ENCODE measurements at regions not wholly inside any gene's neighbourhood (a gene's known extent, or its start where the extent isn't known, plus 50 kb on each side); places are given as distances from the start of the nearest gene placed in this dataset.

DNA sequence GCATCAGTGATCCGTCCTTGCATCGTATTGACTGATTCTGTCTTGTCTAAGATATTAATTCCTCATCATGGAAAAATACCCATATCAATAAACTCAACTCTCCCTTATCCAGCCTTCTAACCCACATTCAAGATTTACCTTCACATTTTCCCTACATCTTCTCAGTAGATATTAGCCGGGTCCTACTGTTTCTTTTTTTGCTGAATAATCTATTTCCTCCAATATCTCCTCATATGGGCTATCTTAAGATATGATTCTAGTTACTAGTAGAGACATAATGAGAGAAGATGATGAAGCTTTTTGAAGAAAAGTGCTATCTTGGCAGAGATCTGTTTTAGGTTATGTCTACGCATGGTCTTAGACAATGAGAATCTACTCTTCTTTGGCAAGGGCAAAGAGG is 785.8 kb downstream of the BRINP1 start:
- DNase-seq (ENCODE audit: low spot score): no peak

DNA sequence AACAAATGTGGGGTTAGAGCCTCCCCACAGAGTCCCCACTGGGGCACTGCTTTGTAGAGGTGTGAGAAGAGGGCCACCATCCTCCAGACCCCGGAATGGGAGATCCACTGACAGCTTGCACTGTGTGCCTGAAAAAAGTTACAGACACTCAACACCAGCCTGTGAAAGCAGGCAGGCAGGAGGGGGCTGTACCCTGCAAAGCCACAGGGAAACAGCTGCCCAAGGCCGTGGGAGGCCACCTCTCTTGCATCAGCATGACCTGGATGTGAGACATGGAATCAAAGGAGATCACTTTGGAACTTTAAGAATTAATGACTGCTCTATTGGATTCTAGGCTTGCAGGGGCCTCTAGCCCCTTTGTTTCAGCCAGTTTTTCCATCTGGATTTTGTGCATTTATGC is 782.3 kb downstream of the BRINP1 start:
- no peak for DNase-seq (ENCODE audit: low spot score)

DNA sequence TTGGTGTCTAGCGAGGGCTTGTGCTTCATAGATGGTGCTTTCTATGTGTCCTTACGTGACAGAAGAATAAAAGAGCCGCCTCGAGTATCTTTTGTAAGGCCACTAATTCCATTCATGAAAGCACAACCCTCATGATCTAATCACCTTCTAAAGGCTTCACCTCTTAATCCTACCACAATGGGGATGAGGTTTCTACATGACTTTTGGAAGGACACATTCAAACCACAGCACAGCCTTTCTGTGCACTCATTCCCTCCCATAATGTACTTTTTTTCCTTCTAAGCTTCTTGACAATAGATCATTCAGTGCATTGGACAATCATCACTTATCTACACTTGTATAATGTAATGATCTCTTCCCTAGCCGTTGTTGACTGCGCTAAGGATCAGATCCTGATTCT is 774.8 kb downstream of the BRINP1 start:
- no peak for DNase-seq (ENCODE audit: low spot score)

DNA sequence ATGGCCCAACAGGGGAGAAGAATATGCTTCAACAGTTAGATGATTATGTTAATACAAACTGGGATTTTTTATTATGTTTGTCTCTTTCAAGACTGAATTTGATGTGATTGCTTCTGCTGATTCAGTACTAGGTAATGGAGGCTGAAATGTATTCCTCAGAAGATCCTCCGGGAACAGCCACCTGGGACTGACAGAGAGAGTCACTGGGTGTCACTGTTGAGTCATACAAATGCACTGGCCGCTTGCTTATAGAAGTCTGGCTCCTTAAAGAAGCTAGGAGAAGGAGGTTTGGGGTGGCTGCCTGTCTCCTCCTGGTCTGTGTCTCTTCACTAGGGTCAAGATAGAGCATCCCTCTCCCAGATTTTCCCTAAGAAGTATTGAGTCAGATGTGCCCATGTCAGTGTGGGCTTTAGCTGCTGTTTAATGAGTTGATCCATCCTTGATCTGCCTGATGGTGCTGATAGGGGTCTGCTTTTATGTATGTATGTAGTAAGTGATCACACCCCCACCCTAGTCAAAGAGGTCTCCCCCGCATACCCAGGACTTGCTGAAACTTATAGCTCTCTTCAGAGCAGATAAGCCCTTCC is 773.4 kb downstream of the BRINP1 start:
- DNase-seq (ENCODE audit: low spot score): peak; percentile 70

DNA sequence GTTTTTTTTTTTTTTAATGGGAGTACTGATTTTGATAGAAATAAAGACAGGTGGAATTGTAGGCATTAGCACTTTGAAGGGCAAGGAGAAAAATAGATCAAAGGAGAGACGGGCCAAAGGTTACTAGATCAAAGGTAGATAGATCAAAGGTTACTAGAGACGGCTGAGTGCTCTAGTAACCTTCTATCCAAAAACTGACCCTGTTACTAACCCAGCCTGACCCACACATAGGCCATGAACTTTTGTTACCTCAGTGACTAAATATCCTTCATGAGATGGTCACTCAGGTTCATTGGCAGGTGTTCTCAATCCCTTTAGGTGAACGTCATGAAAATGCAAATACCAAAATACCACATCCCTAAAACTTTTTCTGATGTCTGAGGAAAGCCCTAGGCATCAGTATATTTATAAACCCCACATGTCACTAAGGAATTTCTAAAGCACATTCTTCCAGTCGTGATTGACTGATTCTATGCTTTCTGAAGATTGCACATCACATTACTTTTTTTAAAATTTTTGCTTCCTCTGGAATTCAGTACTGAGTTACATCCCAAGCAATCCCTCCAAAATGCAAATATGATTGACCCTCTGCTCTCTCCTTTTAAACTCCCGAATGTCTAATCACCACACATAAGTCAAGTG is 772.7 kb downstream of the BRINP1 start:
- DNase-seq (ENCODE audit: low spot score): no peak

DNA sequence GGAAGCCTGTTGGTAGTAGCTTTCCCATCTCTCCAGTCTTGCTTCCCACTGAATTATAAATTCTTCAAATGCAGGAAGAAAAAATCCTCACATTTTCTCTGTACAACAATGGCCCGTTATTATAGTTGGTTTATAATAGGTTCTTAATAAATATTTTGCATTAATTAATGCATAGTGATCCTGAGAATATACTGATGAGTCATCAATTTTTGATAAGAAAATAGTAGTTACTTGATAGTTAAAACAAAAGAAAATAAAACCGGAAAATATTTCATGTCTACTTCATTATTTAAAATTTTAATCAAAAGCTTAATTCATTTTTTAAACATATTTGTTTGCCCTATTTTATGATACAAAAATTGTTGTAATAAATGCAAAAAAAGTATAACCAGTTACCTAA is 762.6 kb downstream of the BRINP1 start:
- DNase-seq (ENCODE audit: low spot score): no peak

DNA sequence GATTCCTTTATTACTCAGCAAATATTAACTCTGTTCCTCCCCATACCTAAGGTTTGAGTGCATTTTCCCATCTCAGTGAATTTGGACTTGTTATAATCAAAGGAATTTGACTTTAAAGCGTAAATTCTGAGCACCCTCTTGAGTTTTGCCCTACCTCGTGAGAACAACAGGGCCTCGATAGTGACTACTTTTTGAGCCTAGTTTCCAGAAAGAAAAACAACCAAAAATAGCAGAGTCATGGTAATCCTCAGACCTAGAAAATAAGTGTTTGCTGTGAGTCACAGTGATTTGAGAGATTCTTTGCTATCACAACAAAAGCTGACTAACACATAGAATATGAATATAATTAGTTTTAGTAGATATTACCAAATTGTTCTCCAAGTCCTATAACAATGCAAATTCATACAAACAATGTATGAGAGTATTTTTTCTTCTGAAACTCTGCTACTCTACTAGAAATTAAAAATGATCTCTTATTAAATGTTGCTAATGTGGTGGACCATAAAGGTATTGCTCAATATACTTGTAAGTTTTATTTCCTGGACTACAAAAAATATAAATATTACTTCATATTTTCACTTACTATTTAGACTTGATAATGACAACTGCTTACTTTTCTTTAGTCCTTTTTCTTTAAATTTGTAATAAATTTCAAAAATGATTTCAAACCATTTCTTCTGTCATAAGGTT is 759.7 kb downstream of the BRINP1 start:
- DNase-seq (ENCODE audit: low spot score): peak; percentile 75

DNA sequence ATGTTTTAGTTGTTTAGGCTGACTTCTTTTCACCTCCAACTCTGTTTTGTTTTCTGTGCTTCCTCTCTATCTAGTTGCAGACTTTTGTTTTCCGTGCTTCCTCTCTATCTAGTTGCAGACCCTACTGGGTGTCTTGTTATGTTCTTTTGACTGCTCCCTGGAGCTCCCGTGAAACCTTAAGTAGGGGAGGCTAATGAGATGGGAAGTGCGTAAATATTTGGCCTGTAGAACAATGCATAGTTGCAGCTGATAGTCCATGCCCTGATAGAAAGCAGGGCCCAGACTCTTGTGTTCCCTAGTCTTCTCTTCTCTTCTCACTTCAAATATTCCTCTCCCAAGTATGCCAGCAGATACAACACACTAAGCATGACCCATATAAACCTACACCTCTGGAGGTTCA is 757.0 kb downstream of the BRINP1 start:
- no peak for DNase-seq (ENCODE audit: low spot score)

DNA sequence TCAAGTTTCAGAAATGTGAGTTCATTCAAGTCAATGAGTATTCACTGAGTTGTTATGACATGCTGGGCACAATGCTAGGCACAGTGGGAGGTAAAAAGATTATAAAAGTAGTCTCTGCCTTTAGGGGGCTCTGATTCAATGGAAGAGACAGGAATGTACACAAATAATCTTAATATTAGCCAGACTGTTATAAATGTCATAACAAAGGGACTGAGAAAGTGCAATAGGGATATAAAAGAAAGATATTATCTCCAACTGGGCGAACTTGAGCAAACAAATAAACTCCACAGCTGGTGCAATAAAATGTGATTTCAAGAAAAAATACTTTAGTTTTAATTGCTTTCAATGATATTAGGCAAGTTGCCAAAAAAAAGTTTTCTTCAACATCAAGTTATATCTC is 755.2 kb downstream of the BRINP1 start:
- no peak for DNase-seq (ENCODE audit: low spot score)

DNA sequence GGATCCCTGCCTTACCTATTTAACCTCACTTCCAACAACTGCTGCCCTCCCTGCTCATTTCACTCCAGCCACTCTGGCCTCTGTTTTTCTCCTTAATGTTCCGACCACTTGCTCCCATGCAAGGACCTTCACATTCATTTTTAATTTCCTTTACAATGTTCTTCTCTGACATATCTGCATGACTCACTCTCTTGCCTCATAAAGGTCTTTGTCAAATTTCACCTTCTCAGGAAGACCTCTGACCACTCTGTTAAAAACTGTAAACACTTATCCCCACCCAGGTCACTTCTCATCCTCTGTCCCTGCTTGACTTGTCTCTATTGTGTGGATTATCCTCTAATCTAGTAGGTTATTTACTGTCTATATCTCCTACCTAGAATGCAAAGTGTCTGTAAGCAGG is 751.2 kb downstream of the BRINP1 start:
- no peak for DNase-seq (ENCODE audit: low spot score)

DNA sequence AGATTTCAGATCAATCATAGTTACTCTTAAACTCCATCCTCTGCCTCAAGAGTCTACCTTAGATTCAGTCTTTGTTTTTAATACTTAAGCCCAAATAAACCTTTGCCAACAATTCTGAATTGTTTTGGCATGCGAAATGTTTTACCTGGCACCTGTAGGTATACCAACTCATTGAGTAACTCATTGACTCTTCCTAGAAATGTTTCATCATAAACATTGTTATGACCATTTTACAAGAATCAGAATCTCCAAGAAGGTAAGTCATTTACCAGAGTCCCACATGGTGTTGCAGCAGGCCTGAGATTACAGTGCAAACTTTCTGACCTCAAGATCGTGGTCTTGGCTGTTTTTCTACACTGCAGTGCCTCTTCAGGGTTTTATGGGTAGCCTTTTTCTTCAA is 750.4 kb downstream of the BRINP1 start:
- DNase-seq (ENCODE audit: low spot score): no peak

DNA sequence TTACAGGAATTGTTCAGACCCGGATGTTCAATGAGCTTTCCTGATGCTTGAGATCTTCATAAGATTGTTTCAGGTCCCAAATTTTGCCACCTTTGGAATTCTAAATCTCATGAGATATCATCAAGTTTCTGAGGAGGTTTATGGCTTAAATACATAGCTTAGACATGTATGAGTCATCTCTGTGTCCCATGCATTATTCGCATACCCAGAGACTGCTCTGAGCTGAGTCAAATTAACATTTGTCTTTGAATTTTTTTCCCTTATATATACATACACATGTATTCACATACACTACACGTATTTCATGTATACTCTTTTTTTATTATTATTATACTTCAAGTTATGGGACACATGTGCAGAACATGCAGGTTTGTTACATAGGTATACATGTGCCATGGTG is 744.6 kb downstream of the BRINP1 start:
- no peak for DNase-seq (ENCODE audit: low spot score)

DNA sequence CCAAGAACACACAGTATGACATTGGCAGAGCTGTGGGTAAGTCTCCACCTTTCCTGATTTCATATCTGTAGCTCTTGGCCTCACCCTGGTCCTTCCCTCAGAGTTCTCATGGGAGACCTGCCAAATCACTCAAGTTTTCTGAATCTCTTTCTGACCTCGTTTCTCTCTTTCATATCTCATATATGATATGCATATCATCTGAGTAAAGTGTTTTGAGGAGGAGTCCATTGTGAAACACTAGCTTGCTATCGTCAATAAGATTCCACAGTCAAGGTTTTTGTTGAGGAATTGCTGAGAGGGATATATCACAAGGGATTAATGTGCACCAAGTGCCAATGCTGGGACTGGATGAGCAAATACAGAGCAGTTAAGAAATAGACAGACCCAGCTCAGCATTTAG is 739.2 kb downstream of the BRINP1 start:
- DNase-seq (ENCODE audit: low spot score): no peak

DNA sequence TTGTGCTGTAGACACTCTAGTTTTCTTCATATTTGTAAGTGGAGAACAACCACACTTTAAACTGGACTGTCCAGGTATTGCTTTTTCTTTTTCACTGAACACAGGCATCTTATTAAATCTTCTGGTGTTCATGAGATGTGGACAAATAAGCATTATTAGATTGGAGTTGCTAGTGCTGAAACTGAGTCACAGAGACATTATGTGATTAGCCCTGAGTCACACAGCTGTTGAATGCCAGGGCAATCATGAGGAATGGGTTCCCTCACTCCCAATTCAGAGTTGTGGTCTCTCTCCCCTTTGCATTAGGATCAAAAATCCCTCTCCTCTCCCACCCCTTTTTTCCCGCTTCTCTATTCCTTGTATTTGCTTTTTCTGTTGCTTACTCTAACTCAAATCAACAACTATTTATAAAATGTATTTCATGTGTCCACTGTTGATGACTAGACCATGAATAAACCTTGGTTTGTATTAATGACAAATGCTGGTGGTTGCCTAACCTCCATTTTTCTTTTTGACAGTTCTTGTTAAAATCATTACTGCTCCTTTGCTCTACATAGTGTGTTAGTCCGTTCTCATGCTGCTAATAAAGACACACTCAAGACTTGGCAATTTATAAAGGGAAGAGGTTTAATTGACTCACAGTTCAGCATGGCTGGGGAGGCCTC is 738.2 kb downstream of the BRINP1 start:
- DNase-seq (ENCODE audit: low spot score): no peak

DNA sequence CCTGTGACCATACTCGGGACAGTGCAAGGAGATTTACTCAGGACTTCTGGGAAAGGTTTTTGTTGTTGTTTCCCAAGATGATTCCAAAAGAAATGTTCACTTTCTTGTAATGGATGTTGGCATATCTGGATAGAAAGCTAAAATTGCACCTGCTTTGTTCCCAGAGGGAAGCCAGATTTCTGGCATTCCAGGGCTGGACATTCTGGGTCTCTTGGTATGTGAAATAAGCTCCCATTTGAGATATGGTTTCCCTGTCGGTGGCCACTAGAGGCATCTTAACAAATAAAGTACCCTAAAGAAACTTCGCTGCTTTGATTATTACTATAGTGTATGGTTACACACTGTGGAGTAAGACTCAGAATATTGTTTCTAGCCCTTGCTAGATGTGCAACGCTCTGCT is 737.3 kb downstream of the BRINP1 start:
- DNase-seq (ENCODE audit: low spot score): no peak

DNA sequence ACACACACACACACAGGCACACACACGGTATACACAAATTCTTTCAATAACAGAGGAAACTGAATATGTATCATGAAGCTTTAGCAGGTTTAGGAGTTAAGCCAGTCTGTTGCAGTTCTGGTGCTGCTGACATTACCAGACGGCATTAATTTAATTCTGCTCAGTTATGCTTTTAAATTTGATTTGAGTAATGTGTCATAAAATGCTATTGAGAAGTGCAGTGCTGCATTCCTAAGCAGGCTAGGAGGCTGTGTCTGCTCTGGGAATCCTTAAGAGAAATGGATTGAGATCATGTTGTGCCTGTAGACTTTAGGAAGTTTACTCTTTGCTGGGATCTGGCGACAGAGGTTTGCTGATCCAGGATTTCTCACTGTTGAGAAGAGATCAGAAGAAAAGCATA is 733.8 kb downstream of the BRINP1 start:
- DNase-seq (ENCODE audit: low spot score): no peak

DNA sequence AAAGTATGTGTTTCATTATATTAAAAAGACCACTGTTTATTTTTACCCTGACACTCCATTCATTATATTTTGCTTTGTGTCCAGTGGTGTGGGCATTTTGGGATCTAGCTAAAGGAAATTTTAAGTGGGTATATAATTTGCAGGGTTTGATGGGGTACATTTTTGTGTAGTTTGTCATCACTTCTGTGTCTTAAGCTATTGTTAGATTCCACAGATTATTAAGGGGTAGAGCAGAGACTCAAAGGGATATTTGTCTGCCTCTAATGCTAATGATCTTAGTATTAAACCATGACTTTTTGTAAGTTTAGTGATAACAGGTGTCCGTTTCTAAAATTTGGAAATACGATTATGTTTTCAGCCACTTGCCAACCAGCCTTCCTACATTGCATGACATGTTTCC is 731.6 kb downstream of the BRINP1 start:
- DNase-seq (ENCODE audit: low spot score): no peak

DNA sequence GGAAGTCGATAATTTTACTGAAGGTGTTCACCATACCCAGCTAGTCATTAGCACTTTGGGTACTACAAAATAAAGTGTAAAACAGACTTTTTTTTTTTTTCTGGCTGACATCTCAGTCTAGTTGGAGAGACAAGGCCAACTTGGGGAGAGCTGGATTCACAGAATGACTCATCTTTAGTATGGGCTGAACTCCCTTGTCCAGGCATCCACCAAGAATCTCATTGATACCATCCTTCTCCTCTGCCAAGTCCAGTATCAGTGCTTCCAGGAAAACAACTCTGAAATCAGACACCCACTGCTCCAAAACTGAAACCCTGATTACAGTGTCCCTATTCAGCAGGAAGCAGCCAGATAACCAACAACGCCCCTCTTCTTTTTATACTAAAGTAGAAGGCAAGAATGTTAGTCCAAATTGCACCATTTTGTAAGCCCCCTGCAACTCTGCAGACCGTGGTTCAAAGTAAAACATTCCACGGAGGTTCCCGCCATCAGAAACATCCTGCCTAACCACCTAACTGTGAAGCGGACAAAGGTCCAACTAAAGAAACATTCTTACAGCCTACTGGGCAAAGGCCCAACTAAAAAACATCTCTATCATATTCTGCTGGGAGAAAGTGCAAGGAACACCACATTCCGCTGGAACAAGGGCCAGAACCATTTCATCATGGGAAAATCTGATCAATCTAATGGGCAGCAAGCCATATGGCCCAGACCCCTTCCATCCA is 728.2 kb downstream of the BRINP1 start:
- DNase-seq (ENCODE audit: low spot score): peak; percentile 35

DNA sequence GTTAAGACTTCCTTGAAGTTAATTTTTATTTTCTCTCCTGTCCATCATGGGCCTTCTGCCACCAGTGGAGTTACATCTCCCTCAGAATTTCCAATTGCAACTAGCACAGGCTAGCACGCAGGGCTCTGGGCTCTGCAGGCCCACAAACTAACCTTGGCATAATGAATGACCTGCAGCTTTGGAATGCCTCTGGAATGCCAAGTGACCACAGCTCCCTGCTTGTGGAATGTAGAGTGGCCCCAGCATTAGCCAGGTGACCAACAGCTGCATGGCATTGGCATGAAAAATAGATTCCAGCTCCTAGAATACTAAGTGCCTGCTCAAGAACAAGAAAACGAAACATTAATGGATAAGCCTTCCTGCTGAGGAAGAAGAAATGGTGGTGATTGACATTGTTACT is 726.1 kb downstream of the BRINP1 start:
- peak; percentile 48 for DNase-seq (ENCODE audit: low spot score)

DNA sequence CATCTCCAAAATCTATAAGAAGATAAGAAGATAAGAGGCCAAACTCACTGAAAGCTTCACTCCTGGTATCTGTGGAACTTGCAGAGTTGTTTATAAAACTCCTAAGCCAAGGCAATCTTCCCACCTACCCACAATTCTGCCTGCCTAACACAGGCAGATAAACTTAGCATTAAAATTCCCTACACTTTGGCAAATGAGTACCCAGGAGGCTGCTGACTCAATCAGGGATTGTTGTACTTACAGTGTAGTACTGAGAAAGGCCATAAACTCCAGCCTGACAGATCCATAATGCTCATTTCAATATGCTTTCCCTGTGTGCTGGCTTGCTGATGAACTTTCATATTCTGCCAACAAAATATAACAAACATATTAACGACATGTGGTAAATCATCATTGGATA is 725.2 kb downstream of the BRINP1 start:
- DNase-seq (ENCODE audit: low spot score): no peak

DNA sequence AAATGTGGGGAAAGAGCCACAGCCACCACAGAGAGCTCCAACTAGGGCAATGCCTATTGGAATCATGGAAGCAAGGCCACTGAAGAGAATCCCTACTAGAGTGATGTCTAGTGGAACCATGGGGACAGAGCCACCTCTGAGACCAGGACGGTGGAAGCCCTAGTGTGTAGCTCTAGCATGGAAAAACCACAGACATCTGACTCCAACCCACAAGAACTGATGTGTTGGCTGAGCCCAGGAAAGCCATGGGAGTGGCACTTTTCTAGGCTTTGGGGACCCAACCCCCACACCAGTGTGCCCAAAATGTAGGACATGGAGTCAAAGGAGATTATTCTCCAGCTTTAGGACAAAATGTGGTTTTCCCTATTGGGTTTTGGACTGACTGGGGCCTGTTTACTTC is 721.9 kb downstream of the BRINP1 start:
- no peak for DNase-seq (ENCODE audit: low spot score)

DNA sequence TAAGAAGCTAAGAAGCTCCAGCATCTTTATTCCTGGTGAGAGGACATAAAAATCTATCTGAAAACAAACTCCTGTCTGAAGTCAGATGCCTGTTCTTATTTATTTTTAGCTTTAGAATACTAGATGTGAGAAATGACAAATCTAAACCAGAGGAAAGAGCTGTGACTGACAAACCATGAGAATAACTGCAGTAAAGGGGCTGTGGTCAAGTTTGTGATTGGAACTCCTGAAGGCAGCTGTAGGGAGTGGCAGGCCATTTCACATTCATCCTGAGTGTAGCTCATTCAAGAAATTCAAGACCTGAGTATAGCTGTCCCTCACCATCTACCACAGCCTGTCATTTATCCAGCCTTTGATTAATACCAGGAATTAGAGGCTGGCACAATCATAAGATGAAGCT is 718.8 kb downstream of the BRINP1 start:
- no peak for DNase-seq (ENCODE audit: low spot score)

DNA sequence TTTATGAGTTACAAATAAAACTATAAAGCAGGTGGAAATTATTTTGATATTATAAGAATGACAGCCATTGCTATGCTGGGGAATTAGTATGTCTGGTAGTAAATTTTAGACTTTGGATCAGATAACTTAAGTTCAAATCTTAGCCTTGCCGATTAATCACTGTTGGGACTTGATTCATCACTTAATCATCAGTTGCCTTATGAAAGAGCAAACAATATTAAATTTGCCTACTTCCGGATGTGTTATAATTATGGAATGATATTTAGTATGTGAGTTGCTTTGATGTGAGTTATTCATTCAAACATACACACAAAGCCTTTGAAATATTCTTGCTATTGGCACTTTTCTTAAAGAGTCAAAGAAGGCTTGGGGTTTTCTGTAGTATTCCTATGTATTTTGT is 717.7 kb downstream of the BRINP1 start:
- DNase-seq (ENCODE audit: low spot score): no peak
